Endodermal cell (in vitro differentiated cells): ENCODE measurements at regions not wholly inside any gene's neighbourhood (a gene's known extent, or its start where the extent isn't known, plus 50 kb on each side); places are given as distances from the start of the nearest gene placed in this dataset.

Experiments used
- DNase-seq: peaks from one replicate; pipeline ENCODE4 v3.0.0-alpha.2; 2017
- H3K27ac ChIP-seq: 2 replicates; pipeline ENCODE4 v1.5.1; 2013; ENCODE audit warnings: mild to moderate bottlenecking, low read depth, low read length, moderate library complexity
- H3K27me3 ChIP-seq: 2 replicates; pipeline ENCODE4 v1.6.1; 2013; ENCODE audit warnings: mild to moderate bottlenecking, low read length, moderate library complexity; ENCODE audit not compliant: insufficient read depth, control insufficient read depth, poor library complexity, severe bottlenecking
- H3K36me3 ChIP-seq: 2 replicates; pipeline ENCODE4 v1.7.0; 2013; ENCODE audit warnings: mild to moderate bottlenecking, low read length, moderate library complexity; ENCODE audit not compliant: control insufficient read depth, insufficient read depth
- H3K4me1 ChIP-seq: one replicate; pipeline ENCODE4 v1.7.0; 2013; ENCODE audit warnings: low read length; ENCODE audit not compliant: control insufficient read depth, insufficient read depth
- H3K4me3 ChIP-seq: 2 replicates; pipeline ENCODE4 v1.5.1; 2013; ENCODE audit warnings: mild to moderate bottlenecking, low read length, moderate library complexity
- H3K9ac ChIP-seq: 2 replicates; pipeline ENCODE4 v1.6.1; 2013; ENCODE audit warnings: mild to moderate bottlenecking, low read length, moderate library complexity; ENCODE audit not compliant: poor library complexity, severe bottlenecking; ENCODE audit errors: extremely low read depth
- H3K9me3 ChIP-seq: 2 replicates; pipeline ENCODE4 v1.6.1; 2013; ENCODE audit warnings: mild to moderate bottlenecking, low read length, moderate library complexity; ENCODE audit not compliant: control insufficient read depth
- H3K27ac Mint-ChIP-seq: 2 replicates; pipeline ENCODE4 v1.8.0; 2020; ENCODE audit warnings: mixed read lengths
- H3K27me3 Mint-ChIP-seq: 2 replicates; pipeline ENCODE4 v1.8.0; 2021; ENCODE audit warnings: mild to moderate bottlenecking, mixed read lengths; ENCODE audit not compliant: insufficient read depth
- H3K36me3 Mint-ChIP-seq: 2 replicates; pipeline ENCODE4 v1.8.0; 2020; ENCODE audit warnings: low read depth, mixed read lengths
- H3K4me1 Mint-ChIP-seq: 2 replicates; pipeline ENCODE4 v1.8.0; 2020; ENCODE audit warnings: mixed read lengths
- H3K4me3 Mint-ChIP-seq: 2 replicates; pipeline ENCODE4 v1.8.0; 2020; ENCODE audit warnings: mild to moderate bottlenecking, moderate library complexity, mixed read lengths
- H3K9me3 Mint-ChIP-seq: 2 replicates; pipeline ENCODE4 v1.8.0; 2020; ENCODE audit warnings: mild to moderate bottlenecking, mixed read lengths
- CTCF ChIP-seq: fragments of 200-600 bp; sonication (generic); conservative IDR thresholded peaks from 2 replicates; pipeline ENCODE4 v1.5.0; 2021; ENCODE audit warnings: antibody characterized with exemption, mild to moderate bottlenecking
- WGBS, 2 experiments: methylation state at CpG; one replicate each; pipeline versions ENCODE4 v1.1.5 to v1.1.7; 2013; ENCODE audit warnings: missing lambda C conversion rate in 2 of 2, mixed read lengths in 1 of 2; ENCODE audit not compliant: insufficient coverage in 1 of 2, insufficient read length in 1 of 2; 5-methylcytosine and 5-hydroxymethylcytosine counted together

DNA sequence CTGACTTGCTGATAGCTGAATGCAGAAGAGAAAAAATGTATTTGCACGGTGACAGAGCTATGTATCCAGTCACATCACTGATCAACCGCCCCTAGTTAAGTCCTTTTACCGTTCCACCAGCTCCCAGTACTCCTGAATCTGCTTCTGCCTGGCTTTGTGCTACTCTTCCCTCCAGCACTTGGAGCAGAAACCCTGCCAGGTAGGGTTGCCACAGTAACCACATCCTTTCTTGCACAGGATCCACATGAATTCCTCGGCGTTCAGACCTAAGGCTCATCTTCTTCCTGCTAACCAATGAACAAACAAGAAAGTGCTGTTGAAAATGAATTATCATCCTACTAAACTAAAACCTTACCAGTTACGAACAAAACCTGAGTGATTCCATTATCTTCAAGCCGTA is 52.0 kb upstream of the KCTD7 start:
- no peak for TF ChIP-seq CTCF
- no peaks in the 10 kb centered on the region for H3K9me3 ChIP-seq
- peak overlapping the region; percentile 33 for H3K27ac Mint-ChIP-seq
- peaks cover 70% of the 10 kb centered on the region for H3K36me3 Mint-ChIP-seq
- H3K9ac ChIP-seq: no peak overlapping the region
- H3K4me1 Mint-ChIP-seq: peaks cover 16% of the 10 kb centered on the region
- no peaks in the 10 kb centered on the region for H3K9me3 Mint-ChIP-seq
- H3K4me3 ChIP-seq: no peak overlapping the region
- whole genome bisulfite sequencing, 2 experiments: 94 to 95% methylated on average over 4 to 7 of the region's 7 CpGs
- H3K36me3 ChIP-seq: peaks cover 59% of the 10 kb centered on the region
- no peak overlapping the region for H3K27ac ChIP-seq
- no peaks in the 10 kb centered on the region for H3K4me1 ChIP-seq
- H3K27me3 Mint-ChIP-seq: no peaks in the 10 kb centered on the region
- no peak overlapping the region for H3K4me3 Mint-ChIP-seq
- DNase-seq: no peak
- no peaks in the 10 kb centered on the region for H3K27me3 ChIP-seq
